ENCODE measurements at regions not wholly inside any gene's neighbourhood (a gene's known extent, or its start where the extent isn't known, plus 50 kb on each side); places are given as distances from the start of the nearest gene placed in this dataset.
"Not testable (repeated sequence)": the region's sequence is repeated elsewhere in the genome, so short reads cannot be mapped to it uniquely, and the experiment has no call there.

DNA sequence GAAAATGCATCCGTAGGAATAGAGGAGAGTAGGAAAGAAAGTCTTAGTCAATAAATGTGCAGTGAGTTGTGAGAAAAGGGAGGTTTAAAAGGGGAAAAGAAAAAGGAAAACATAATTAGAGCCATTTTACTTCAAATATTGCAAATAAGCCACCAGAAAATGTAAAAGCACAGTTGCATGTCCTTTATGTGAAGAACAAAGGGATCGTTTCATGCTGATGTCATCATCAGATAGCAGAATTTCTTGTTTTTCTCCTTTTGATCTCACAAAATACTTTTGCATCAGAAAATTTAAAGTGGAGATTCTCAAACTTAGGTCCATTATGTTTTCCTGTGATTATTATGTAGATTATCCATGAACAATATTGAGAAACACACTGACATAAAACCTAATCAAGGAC is 166.7 kb downstream of the HAO1 start:
- no peak for DNase-seq (ENCODE audit: low read depth in 2 of 2)

DNA sequence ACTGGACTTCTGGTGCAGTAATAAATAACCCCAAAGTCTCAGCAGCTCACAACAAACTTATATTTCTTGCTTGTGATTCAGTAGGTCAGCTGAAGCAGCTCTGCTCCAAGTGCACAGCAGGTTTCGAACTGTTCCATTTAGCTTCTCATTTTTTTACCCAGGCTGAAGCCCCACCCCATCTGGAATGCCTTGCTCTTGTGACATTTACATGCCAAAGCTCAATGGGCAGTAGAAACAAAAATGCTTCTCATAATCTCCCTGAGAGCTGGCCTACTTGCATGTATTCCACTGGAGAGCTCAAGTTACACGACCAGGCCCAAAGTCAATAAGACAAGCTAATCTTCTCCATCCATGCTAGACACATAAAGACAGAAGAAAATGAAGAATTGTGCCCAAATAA is 165.2 kb downstream of the HAO1 start:
- no peak for DNase-seq (ENCODE audit: low read depth in 2 of 2)

DNA sequence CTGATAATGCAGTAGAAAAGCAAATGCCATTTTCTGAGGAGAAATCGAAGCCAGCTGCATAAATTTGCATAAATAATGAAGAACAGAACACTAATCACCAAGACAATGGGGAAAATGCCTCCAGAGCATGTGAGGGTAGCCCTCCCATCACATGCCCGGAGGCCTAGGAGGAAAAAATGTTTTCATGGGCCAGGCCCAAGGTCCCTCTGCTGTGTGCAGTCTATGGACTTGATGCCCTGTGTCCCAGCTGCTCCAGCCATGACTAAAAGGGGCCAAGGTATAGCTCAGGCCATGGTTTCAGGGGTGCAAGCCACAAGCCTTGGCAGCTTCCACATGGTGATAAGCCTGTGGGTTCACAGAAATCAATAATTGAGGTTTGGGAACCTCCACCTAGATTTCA is 164.1 kb downstream of the HAO1 start:
- DNase-seq (ENCODE audit: low read depth in 2 of 2) = no peak

GRCh38 chr20:7790189-7790588 is 150.1 kb downstream of the HAO1 start:
- DNase-seq (ENCODE audit: low read depth in 2 of 2) = no peak

- DNase-seq (ENCODE audit: low read depth in 2 of 2) = no peak
These were observed 147.9 kb downstream of the HAO1 start for GRCh38 chr20:7792150-7792869.

DNA sequence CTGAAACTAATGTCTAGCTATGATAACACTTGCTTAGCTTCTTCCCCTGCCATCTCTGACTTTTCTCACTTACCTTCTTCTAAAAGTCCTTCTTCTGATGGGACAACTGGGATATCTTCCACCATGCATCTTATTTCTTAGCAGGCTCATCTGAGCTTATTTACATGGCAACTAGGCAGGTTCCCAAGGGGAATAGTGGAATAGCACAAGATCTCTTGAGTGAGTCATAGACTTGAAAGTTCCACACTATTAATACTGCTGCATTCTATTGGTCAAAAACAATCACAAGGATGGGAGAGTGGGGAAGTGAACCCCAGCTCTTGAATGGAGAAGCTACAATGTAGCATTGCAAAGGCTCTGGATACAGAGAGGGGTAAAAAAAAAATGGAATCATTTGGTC is 142.1 kb downstream of the HAO1 start:
- no peak for DNase-seq (ENCODE audit: low read depth in 2 of 2)

- no peak for DNase-seq (ENCODE audit: low read depth in 2 of 2)
These were observed 140.4 kb downstream of the HAO1 start for GRCh38 chr20:7799862-7800261.

DNA sequence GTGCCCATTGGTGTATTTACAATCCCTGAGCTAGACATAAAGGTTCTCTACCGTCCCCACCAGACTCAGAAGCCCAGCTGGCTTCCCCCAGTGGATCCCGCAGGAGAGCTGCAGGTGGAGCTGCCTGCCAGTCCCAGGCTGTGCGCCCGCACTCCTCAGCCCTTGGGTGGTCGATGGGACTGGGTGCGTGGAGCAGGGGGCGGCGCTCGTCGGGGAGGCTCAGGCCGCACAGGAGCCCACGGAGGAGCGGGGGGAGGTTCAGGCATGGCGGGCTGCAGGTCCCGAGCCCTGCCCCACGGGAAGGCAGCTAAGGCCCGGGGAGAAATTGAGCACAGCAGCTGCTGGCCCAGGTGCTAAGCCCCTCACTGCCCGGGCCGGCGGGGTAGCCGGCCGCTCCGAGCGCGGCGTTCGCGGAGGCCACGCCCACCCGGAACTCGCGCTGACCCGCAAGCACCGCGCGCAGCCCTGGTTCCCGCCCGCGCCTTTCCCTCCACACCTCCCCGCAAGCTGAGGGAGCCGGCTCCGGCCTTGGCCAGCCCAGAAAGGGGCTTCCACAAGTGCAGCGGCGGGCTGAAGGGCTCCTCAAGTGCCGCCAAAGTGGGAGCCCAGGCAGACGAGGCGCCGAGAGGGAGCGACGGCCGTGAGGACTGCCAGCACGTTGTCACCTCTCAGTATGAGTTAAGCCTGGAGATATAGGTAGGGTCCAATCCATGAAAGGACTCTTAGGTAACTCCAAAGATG is 136.7 kb downstream of the HAO1 start:
- DNase-seq (ENCODE audit: low read depth in 2 of 2) = not testable (repeated sequence)

DNA sequence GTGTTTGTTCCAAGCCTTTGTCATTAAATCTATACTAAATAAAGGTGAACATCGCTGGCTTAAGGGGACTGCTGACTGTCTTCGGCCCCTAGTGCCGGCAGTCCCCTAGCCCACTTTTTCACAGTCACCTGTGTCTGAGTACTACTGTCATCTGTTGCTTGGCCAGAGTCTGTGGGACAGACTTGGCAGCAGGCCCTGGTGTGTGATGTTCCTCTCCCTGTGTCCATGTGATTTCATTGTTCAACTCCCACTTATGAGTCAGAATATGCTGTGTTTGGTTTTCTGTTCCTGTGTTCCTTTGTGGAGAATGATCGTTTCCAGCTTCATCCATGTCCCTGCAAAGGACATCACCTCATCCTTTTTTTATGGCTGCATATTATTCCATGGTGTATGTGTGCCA is 133.4 kb downstream of the HAO1 start:
- DNase-seq (ENCODE audit: low read depth in 2 of 2) = no peak

DNA sequence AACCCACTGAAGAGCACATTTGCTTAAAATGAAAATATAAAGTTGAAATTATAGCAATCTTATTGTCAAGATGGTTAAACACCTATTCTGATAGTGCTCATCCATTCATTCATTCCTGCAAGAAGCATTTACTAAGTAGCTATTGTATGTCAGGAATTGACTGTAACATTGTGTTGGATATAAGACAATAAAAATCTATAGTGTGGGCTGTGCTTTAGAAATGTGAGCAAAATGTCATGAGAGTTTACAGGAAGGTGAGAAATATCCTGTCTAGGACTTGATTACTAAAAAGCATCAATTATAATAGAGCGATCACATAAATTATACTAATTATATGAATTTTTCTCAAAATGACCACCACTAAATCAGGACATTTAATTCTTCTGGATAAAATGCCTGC is 123.0 kb downstream of the HAO1 start:
- no peak for DNase-seq (ENCODE audit: low read depth in 2 of 2)

DNA sequence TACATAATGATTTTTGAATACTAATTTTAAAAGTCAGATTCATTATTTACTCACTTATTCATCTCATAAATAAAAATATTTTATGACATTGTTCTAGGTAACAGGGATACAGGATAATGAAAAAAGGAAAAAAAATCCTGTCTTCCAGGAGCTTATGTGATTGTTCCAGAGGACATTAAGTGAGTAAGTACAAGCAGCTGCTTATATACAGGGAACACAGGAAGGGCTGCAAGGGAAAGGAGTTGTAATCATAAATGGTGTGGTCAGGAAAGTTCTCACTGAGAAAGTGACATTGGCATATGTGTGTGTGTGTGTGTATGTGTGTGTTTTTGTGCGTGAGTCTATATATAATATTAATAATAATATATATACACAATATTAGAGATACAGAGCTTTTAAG is 121.8 kb downstream of the HAO1 start:
- DNase-seq (ENCODE audit: low read depth in 2 of 2) = no peak

- DNase-seq (ENCODE audit: low read depth in 2 of 2) = no peak
These were observed 119.4 kb downstream of the HAO1 start for GRCh38 chr20:7820897-7821296.

GRCh38 chr20:7822772-7823171 is 117.5 kb downstream of the HAO1 start:
- no peak for DNase-seq (ENCODE audit: low read depth in 2 of 2)

- no peak for DNase-seq (ENCODE audit: low read depth in 2 of 2)
These were observed 111.8 kb downstream of the HAO1 start for GRCh38 chr20:7828437-7828836.

GRCh38 chr20:7829031-7829430 is 111.2 kb downstream of the HAO1 start:
- DNase-seq (ENCODE audit: low read depth in 2 of 2) = no peak

- DNase-seq (ENCODE audit: low read depth in 2 of 2) = no peak
These were observed 110.5 kb downstream of the HAO1 start for GRCh38 chr20:7829776-7830175.

All from stimulated activated CD4-positive, alpha-beta T cell treated with anti-CD3 and anti-CD28 coated beads, Interleukin-12 subunit alpha, Interleukin-12 subunit beta, amount 100 ng/mL, for 24 hours (primary cell).